OCI-LY7 (cell line): ENCODE measurements at regions not wholly inside any gene's neighbourhood (a gene's known extent, or its start where the extent isn't known, plus 50 kb on each side); places are given as distances from the start of the nearest gene placed in this dataset.

Experiments used
- BruUV-seq: library from RNA; stranded (reverse); fragments of 400-500 nt; replicated peaks from 2 replicates; lab custom pipeline; 2021; lab: Mats Ljungman, UMichigan
- CTCF ChIA-PET: fragments of 300-600 bp; sonication (Branson Sonifier 250); formaldehyde crosslinking; loops from one replicate; lab custom pipeline; 2022; ENCODE audit warnings: antibody characterized with exemption; ENCODE audit not compliant: unreplicated experiment; lab: Charles Lee
- POLR2A ChIA-PET: fragments of 300-600 bp; sonication (Branson Sonifier 250); formaldehyde crosslinking; loops from one replicate; lab custom pipeline; 2022; ENCODE audit warnings: antibody characterized with exemption; lab: Charles Lee
- DNase-seq: peaks from one replicate; pipeline ENCODE4 v3.0.0-alpha.2; 2015; ENCODE audit warnings: low spot score
- H2AFZ ChIP-seq: fragments of 200-600 bp; sonication (generic), shearing (Covaris generic); 2 replicates; pipeline ENCODE4 v1.6.1; 2014; ENCODE audit warnings: mild to moderate bottlenecking, antibody characterized with exemption, low read length, moderate library complexity
- H3K27ac ChIP-seq: fragments of 200-600 bp; sonication (generic); 2 replicates; pipeline ENCODE4 v1.5.1; 2014; ENCODE audit warnings: mixed run types, low read depth, mild to moderate bottlenecking, moderate library complexity, low read length, inconsistent platforms; ENCODE audit not compliant: poor library complexity, severe bottlenecking
- H3K36me3 ChIP-seq: fragments of 200-600 bp; sonication (generic); 2 replicates; pipeline ENCODE4 v1.6.1; 2014; ENCODE audit warnings: mild to moderate bottlenecking, antibody characterized with exemption, low read length, moderate library complexity, mixed read lengths; ENCODE audit not compliant: insufficient read depth
- H3K4me1 ChIP-seq: fragments of 200-600 bp; sonication (generic); 2 replicates; pipeline ENCODE4 v1.5.1; 2014; ENCODE audit warnings: mild to moderate bottlenecking, low read length; ENCODE audit not compliant: insufficient read depth, poor library complexity, severe bottlenecking
- H3K4me2 ChIP-seq: fragments of 200-600 bp; sonication (generic); 2 replicates; pipeline ENCODE4 v1.6.1; 2014; ENCODE audit warnings: mild to moderate bottlenecking, low read length
- H3K4me3 ChIP-seq: fragments of 200-600 bp; sonication (generic); 2 replicates; pipeline ENCODE4 v1.5.1; 2014; ENCODE audit warnings: mild to moderate bottlenecking, low read depth, low read length; ENCODE audit not compliant: poor library complexity, severe bottlenecking
- H3K79me2 ChIP-seq: fragments of 200-600 bp; sonication (generic); 2 replicates; pipeline ENCODE4 v1.6.1; 2016; ENCODE audit warnings: low read depth, mild to moderate bottlenecking, low read length, moderate library complexity, mixed read lengths; ENCODE audit not compliant: insufficient read depth
- H3K9me2 ChIP-seq: fragments of 200-600 bp; sonication (generic); 2 replicates; pipeline ENCODE4 v1.6.1; 2016; ENCODE audit warnings: mild to moderate bottlenecking, low read length, mixed read lengths; ENCODE audit not compliant: insufficient read depth
- H3K9me3 ChIP-seq: fragments of 200-600 bp; sonication (generic); 2 replicates; pipeline ENCODE4 v1.6.1; 2014; ENCODE audit warnings: mild to moderate bottlenecking, mixed run types, low read length, mixed read lengths
- H4K20me1 ChIP-seq: fragments of 200-600 bp; sonication (generic); 2 replicates; pipeline ENCODE4 v1.6.1; 2014; ENCODE audit warnings: mild to moderate bottlenecking, antibody characterized with exemption, low read length, moderate library complexity, mixed read lengths; ENCODE audit not compliant: insufficient read depth
- EZH2phosphoT487 ChIP-seq: fragments of 200-600 bp; sonication (generic); IDR thresholded peaks from 2 replicates; pipeline ENCODE4 v1.6.1; 2018; ENCODE audit warnings: low read depth, borderline replicate concordance, mild to moderate bottlenecking, mixed run types, antibody characterized with exemption, low read length, moderate library complexity, mixed read lengths
- intact Hi-C: fragments of 100-400 bp; cut with micrococcal nuclease; formaldehyde crosslinking; loops from one replicate; pipeline ENCODE4 v1.10.0; 2022; ENCODE audit not compliant: unreplicated experiment
- TF ChIP-seq, protein P1 (sequence below): fragments of 200-600 bp; sonication (generic); conservative IDR thresholded peaks from 2 replicates; pipeline ENCODE4 v1.5.1; 2014; ENCODE audit warnings: mild to moderate bottlenecking, antibody characterized with exemption, low read length, moderate library complexity, mixed read lengths

DNA sequence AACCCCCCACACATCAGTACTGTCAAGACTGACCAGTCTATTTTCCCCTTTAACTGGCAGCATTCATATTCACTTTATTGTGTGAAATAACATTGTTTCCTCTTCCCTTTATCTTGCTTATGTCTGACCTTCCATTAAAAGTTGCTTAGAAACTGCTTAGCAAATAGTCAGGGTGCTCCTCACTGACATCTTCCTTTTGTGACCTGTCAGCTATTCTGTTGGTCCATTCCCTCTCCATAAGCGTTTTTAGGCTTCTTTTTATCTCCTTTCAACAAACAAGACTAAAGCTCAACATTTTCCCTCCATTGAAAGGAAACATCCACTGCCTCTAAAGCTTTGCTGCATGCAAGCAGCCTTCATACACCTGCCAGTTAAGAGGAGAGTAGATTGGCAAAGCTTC lies 147.7 kb upstream of the VGLL2 start:
- Histone ChIP-seq H3K36me3 (no peaks in the 10 kb centered on the region), H3K9me3 (no peaks in the 10 kb centered on the region), H3K9me2 (no peaks in the 10 kb centered on the region), H3K27ac (no peak overlapping the region), H4K20me1 (no peaks in the 10 kb centered on the region), H3K4me3 (no peak overlapping the region), H3K79me2 (no peaks in the 10 kb centered on the region), H3K4me2 (no peak overlapping the region), H2AFZ (no peak overlapping the region), H3K4me1 (no peaks in the 10 kb centered on the region)
- intact Hi-C loops: no loop called here
- TF ChIP-seq EZH2phosphoT487: no peak
- TF ChIP-seq, protein P1, sequence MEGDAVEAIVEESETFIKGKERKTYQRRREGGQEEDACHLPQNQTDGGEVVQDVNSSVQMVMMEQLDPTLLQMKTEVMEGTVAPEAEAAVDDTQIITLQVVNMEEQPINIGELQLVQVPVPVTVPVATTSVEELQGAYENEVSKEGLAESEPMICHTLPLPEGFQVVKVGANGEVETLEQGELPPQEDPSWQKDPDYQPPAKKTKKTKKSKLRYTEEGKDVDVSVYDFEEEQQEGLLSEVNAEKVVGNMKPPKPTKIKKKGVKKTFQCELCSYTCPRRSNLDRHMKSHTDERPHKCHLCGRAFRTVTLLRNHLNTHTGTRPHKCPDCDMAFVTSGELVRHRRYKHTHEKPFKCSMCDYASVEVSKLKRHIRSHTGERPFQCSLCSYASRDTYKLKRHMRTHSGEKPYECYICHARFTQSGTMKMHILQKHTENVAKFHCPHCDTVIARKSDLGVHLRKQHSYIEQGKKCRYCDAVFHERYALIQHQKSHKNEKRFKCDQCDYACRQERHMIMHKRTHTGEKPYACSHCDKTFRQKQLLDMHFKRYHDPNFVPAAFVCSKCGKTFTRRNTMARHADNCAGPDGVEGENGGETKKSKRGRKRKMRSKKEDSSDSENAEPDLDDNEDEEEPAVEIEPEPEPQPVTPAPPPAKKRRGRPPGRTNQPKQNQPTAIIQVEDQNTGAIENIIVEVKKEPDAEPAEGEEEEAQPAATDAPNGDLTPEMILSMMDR: no peak
- ChIA-PET POLR2A (interaction anchor here (0.9 kb wide), 1 partner anchor 83 kb away, joined by 3 read pairs; no protein-coding TSS in a partner anchor), CTCF (no interaction called here)
- DNase-seq: no peak
- BruUV-seq: no TSS peak

DNA sequence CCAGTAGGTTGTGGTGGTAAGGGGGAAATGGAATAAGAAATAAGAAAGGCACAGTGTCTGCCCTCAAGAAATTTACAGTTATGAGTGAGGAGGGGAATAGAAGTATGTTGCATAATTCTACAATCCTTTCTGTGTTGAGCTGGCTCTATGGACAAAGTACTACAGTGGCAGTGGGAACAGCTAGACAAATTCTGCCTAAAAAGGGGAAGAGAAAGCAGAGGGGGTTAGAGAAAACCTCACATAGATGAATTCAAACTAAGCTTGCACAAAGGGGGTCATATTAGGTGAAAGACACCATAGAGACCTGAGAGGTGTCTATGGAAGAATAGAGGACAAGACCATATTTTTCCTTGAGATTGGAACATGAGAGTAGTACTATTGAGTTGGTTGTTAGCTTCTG lies 146.9 kb upstream of the VGLL2 start:
- ChIA-PET POLR2A (no interaction called here), CTCF (no interaction called here)
- H3K9me2 ChIP-seq: no peaks in the 10 kb centered on the region
- H3K4me3 ChIP-seq: no peak overlapping the region
- H3K79me2 ChIP-seq: no peaks in the 10 kb centered on the region
- no peak overlapping the region for H2AFZ ChIP-seq
- no peak overlapping the region for H3K27ac ChIP-seq
- intact Hi-C loops: no loop called here
- no peaks in the 10 kb centered on the region for H3K4me1 ChIP-seq
- no peak overlapping the region for H3K4me2 ChIP-seq
- BruUV-seq: no TSS peak
- H4K20me1 ChIP-seq: no peaks in the 10 kb centered on the region
- DNase-seq: no peak
- TF ChIP-seq EZH2phosphoT487: no peak
- TF ChIP-seq, protein P1: no peak
- no peaks in the 10 kb centered on the region for H3K36me3 ChIP-seq
- no peaks in the 10 kb centered on the region for H3K9me3 ChIP-seq

DNA sequence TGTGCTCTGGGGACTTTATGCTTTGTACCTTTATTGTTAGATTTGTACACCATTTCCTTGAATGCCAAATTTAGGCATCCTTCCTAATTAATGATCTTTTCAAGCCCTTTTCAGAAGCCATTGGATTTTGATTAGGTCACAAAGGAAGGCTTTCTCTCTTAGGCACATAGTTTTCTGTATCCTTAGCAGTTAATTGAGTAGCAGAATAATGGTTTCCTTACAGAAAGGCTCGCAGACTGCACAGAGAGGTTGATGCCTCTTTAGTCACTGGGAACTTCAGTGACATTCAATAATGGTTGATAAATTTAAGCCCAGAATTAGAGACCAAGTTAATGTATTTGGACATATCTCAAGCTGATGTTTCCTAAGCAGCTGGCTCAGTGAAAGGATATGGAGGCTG lies 139.1 kb upstream of the VGLL2 start:
- CTCF ChIA-PET: no interaction called here
- H3K4me3 ChIP-seq: no peak overlapping the region

More for the DNA sequence above, 139.1 kb upstream of the VGLL2 start:
- no peaks in the 10 kb centered on the region for H3K79me2 ChIP-seq
- H2AFZ ChIP-seq: no peak overlapping the region
- H3K4me1 ChIP-seq: no peaks in the 10 kb centered on the region
- TF ChIP-seq, protein P1: no peak
- TF ChIP-seq EZH2phosphoT487: no peak
- H3K9me2 ChIP-seq: no peaks in the 10 kb centered on the region
- no peaks in the 10 kb centered on the region for H4K20me1 ChIP-seq
- H3K9me3 ChIP-seq: no peaks in the 10 kb centered on the region
- H3K36me3 ChIP-seq: no peaks in the 10 kb centered on the region
- no peak overlapping the region for H3K27ac ChIP-seq
- BruUV-seq: no TSS peak
- H3K4me2 ChIP-seq: no peak overlapping the region
- intact Hi-C loops: no loop called here
- no peak for DNase-seq
- POLR2A ChIA-PET: no interaction called here
